Right atrium auricular region (tissue), 2 donors: ENCODE measurements at regions not wholly inside any gene's neighbourhood (a gene's known extent, or its start where the extent isn't known, plus 50 kb on each side); places are given as distances from the start of the nearest gene placed in this dataset.
A peak's percentile ranks its signal among the peaks of the same experiment; 100 is the strongest.

Experiments used
- DNase-seq: peaks from one replicate; pipeline ENCODE4 v3.0.0-alpha.2; 2019; ENCODE audit warnings: low spot score
- H3K27ac ChIP-seq, 2 donors: fragments of 200-600 bp; sonication (generic); 1 replicate in 1 of 2; 2 replicates in 1 of 2; pipeline ENCODE4 v1.5.1; 2016 to 2019
- H3K27me3 ChIP-seq, 2 donors: fragments of 200-600 bp; sonication (generic); one replicate each; pipeline versions ENCODE4 v1.5.1 to v1.6.0; 2017 to 2019
- H3K36me3 ChIP-seq: fragments of 200-600 bp; sonication (generic); one replicate; pipeline ENCODE4 v1.5.1; 2016
- H3K4me1 ChIP-seq, 2 donors: fragments of 200-600 bp; sonication (generic); one replicate each; pipeline versions ENCODE4 v1.5.1 to v1.6.0; 2017 to 2019
- H3K4me3 ChIP-seq, 2 donors: fragments of 200-600 bp; sonication (generic); 1 replicate in 1 of 2; 2 replicates in 1 of 2; pipeline ENCODE4 v1.5.1; 2017 to 2019; ENCODE audit warnings: mild to moderate bottlenecking in 1 of 2, moderate library complexity in 1 of 2
- H3K9me3 ChIP-seq, 2 donors: fragments of 200-600 bp; sonication (generic); one replicate each; pipeline ENCODE4 v1.5.1; 2019
- CTCF ChIP-seq, 2 donors: fragments of 200-600 bp; sonication (generic); IDR thresholded peaks; one replicate each; pipeline ENCODE4 v1.5.1; 2019; ENCODE audit warnings: antibody characterized with exemption in 2 of 2

- no peak for DNase-seq
- no peak for TF ChIP-seq CTCF (IDR thresholded peaks at IDR 0.05)
- no peaks in the 10 kb centered on the region for H3K36me3 ChIP-seq
- H3K27ac ChIP-seq, result no peak overlapping the region
- no peaks in the 10 kb centered on the region for H3K27me3 ChIP-seq
- H3K4me1 ChIP-seq, result peaks cover 0 to 27% of the 10 kb centered on the region in 2 donors
- H3K9me3 ChIP-seq, result no peaks in the 10 kb centered on the region
- no peak overlapping the region for H3K4me3 ChIP-seq
Measured at GRCh38 chr15:66628976-66629723, 63.4 kb upstream of the LCTL start.

- Histone ChIP-seq H3K27me3 (no peaks in the 10 kb centered on the region), H3K4me1 (peaks cover 0 to 27% of the 10 kb centered on the region in 2 donors), H3K9me3 (no peaks in the 10 kb centered on the region), H3K27ac (no peak overlapping the region), H3K4me3 (no peak overlapping the region), H3K36me3 (no peaks in the 10 kb centered on the region)
- no peak for DNase-seq
- TF ChIP-seq CTCF (IDR thresholded peaks at IDR 0.05), result no peak
Measured at GRCh38 chr15:66629817-66630576, 64.2 kb upstream of the LCTL start.

GRCh38 chr15:66630801-66631351 lies 65.1 kb upstream of the LCTL start:
- no peaks in the 10 kb centered on the region for H3K27me3 ChIP-seq
- no peak overlapping the region for H3K4me3 ChIP-seq
- DNase-seq, result no peak
- no peak for TF ChIP-seq CTCF (IDR thresholded peaks at IDR 0.05)
- H3K9me3 ChIP-seq, result no peaks in the 10 kb centered on the region
- H3K36me3 ChIP-seq, result no peaks in the 10 kb centered on the region
- H3K27ac ChIP-seq, result peak overlapping the region; percentile 8 to 31
- peaks cover 0 to 27% of the 10 kb centered on the region in 2 donors for H3K4me1 ChIP-seq

- TF ChIP-seq CTCF (IDR thresholded peaks at IDR 0.05), result no peak
- H3K27me3 ChIP-seq, result no peaks in the 10 kb centered on the region
- no peaks in the 10 kb centered on the region for H3K9me3 ChIP-seq
- H3K4me1 ChIP-seq, result peaks cover 0 to 27% of the 10 kb centered on the region in 2 donors
- no peak overlapping the region for H3K4me3 ChIP-seq
- H3K36me3 ChIP-seq, result no peaks in the 10 kb centered on the region
- DNase-seq, result no peak
- peak overlapping the region in 1 of 2 donors; percentile 42 for H3K27ac ChIP-seq
Measured at GRCh38 chr15:66631616-66632263, 65.9 kb upstream of the LCTL start.

GRCh38 chr15:66633041-66633937 lies 67.5 kb upstream of the LCTL start:
- H3K9me3 ChIP-seq, result no peaks in the 10 kb centered on the region
- peak overlapping the region in 1 of 2 donors; percentile 7 for H3K27ac ChIP-seq
- DNase-seq, result no peak

More at GRCh38 chr15:66633041-66633937, 67.5 kb upstream of the LCTL start:
- H3K4me1 ChIP-seq, result peaks cover 0 to 27% of the 10 kb centered on the region in 2 donors
- H3K4me3 ChIP-seq, result no peak overlapping the region
- TF ChIP-seq CTCF (IDR thresholded peaks at IDR 0.05), result no peak
- no peaks in the 10 kb centered on the region for H3K27me3 ChIP-seq
- H3K36me3 ChIP-seq, result no peaks in the 10 kb centered on the region
